Thyroid gland (tissue), 4 donors: ENCODE measurements at regions not wholly inside any gene's neighbourhood (a gene's known extent, or its start where the extent isn't known, plus 50 kb on each side); places are given as distances from the start of the nearest gene placed in this dataset.

Experiments used
- POLR2A ChIP-seq, 2 donors: fragments of 450-650 bp; IDR thresholded peaks; one replicate each; pipeline ENCODE4 v1.6.1; 2017; ENCODE audit warnings: antibody characterized with exemption in 2 of 2, mild to moderate bottlenecking in 2 of 2, moderate library complexity in 1 of 2
- TF ChIP-seq, protein P1 (sequence below), 6 experiments: fragments of 200-600 bp in 3 of 6; fragments of 450-650 bp in 3 of 6; sonication (generic) in 3 of 6; IDR thresholded peaks; one replicate each; pipeline ENCODE4 v1.5.1; 2016 to 2019; ENCODE audit warnings: antibody characterized with exemption in 6 of 6, mild to moderate bottlenecking in 2 of 6, inconsistent platforms in 1 of 6, moderate library complexity in 1 of 6

DNA sequence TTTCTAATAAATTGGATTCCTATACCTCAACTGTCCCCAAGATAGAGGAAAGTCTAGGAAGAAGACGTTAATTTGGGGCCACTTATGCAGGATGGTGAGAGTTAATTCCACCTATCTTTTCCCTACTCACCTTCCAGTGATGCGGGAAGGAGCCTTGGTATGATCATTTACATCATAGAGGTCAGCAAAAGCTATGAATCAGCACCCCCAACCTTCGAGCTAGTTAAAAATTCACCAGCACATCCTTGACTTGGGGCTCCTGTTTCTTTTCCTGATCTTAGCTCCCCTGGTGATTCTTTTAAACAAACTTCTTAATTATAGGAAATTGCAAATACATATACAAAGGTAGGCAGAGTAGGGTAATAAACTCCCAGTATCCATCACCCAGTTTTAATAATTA, 366.6 kb downstream of the SOX2 start:
- TF ChIP-seq, protein P1, sequence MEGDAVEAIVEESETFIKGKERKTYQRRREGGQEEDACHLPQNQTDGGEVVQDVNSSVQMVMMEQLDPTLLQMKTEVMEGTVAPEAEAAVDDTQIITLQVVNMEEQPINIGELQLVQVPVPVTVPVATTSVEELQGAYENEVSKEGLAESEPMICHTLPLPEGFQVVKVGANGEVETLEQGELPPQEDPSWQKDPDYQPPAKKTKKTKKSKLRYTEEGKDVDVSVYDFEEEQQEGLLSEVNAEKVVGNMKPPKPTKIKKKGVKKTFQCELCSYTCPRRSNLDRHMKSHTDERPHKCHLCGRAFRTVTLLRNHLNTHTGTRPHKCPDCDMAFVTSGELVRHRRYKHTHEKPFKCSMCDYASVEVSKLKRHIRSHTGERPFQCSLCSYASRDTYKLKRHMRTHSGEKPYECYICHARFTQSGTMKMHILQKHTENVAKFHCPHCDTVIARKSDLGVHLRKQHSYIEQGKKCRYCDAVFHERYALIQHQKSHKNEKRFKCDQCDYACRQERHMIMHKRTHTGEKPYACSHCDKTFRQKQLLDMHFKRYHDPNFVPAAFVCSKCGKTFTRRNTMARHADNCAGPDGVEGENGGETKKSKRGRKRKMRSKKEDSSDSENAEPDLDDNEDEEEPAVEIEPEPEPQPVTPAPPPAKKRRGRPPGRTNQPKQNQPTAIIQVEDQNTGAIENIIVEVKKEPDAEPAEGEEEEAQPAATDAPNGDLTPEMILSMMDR (IDR thresholded peaks at IDR 0.05), result no peak
- TF ChIP-seq POLR2A (IDR thresholded peaks at IDR 0.05), result no peak
